ENCODE measurements at regions not wholly inside any gene's neighbourhood (a gene's known extent, or its start where the extent isn't known, plus 50 kb on each side); places are given as distances from the start of the nearest gene placed in this dataset.

DNA sequence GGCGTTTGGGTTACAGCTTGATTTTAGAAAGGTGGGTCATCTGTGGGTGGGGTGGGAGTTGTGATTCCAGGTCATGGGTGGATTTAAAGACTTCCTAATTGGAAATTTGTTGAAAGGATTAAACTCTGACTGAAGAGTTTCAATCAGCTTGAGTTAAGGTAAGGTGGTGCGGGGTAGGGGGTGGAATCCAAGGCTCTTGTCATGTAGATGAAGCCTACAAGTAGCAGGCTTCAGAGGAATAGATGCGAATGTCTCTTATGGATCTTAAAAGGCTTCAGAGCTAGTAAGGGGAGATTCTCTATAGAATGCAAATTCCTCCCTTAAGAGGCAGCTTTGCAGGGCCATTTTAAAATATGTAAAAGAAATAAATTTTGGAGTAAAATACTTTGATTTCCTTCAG is 645.3 kb downstream of the FRK start (continued):
- TF ChIP-seq, protein P1, sequence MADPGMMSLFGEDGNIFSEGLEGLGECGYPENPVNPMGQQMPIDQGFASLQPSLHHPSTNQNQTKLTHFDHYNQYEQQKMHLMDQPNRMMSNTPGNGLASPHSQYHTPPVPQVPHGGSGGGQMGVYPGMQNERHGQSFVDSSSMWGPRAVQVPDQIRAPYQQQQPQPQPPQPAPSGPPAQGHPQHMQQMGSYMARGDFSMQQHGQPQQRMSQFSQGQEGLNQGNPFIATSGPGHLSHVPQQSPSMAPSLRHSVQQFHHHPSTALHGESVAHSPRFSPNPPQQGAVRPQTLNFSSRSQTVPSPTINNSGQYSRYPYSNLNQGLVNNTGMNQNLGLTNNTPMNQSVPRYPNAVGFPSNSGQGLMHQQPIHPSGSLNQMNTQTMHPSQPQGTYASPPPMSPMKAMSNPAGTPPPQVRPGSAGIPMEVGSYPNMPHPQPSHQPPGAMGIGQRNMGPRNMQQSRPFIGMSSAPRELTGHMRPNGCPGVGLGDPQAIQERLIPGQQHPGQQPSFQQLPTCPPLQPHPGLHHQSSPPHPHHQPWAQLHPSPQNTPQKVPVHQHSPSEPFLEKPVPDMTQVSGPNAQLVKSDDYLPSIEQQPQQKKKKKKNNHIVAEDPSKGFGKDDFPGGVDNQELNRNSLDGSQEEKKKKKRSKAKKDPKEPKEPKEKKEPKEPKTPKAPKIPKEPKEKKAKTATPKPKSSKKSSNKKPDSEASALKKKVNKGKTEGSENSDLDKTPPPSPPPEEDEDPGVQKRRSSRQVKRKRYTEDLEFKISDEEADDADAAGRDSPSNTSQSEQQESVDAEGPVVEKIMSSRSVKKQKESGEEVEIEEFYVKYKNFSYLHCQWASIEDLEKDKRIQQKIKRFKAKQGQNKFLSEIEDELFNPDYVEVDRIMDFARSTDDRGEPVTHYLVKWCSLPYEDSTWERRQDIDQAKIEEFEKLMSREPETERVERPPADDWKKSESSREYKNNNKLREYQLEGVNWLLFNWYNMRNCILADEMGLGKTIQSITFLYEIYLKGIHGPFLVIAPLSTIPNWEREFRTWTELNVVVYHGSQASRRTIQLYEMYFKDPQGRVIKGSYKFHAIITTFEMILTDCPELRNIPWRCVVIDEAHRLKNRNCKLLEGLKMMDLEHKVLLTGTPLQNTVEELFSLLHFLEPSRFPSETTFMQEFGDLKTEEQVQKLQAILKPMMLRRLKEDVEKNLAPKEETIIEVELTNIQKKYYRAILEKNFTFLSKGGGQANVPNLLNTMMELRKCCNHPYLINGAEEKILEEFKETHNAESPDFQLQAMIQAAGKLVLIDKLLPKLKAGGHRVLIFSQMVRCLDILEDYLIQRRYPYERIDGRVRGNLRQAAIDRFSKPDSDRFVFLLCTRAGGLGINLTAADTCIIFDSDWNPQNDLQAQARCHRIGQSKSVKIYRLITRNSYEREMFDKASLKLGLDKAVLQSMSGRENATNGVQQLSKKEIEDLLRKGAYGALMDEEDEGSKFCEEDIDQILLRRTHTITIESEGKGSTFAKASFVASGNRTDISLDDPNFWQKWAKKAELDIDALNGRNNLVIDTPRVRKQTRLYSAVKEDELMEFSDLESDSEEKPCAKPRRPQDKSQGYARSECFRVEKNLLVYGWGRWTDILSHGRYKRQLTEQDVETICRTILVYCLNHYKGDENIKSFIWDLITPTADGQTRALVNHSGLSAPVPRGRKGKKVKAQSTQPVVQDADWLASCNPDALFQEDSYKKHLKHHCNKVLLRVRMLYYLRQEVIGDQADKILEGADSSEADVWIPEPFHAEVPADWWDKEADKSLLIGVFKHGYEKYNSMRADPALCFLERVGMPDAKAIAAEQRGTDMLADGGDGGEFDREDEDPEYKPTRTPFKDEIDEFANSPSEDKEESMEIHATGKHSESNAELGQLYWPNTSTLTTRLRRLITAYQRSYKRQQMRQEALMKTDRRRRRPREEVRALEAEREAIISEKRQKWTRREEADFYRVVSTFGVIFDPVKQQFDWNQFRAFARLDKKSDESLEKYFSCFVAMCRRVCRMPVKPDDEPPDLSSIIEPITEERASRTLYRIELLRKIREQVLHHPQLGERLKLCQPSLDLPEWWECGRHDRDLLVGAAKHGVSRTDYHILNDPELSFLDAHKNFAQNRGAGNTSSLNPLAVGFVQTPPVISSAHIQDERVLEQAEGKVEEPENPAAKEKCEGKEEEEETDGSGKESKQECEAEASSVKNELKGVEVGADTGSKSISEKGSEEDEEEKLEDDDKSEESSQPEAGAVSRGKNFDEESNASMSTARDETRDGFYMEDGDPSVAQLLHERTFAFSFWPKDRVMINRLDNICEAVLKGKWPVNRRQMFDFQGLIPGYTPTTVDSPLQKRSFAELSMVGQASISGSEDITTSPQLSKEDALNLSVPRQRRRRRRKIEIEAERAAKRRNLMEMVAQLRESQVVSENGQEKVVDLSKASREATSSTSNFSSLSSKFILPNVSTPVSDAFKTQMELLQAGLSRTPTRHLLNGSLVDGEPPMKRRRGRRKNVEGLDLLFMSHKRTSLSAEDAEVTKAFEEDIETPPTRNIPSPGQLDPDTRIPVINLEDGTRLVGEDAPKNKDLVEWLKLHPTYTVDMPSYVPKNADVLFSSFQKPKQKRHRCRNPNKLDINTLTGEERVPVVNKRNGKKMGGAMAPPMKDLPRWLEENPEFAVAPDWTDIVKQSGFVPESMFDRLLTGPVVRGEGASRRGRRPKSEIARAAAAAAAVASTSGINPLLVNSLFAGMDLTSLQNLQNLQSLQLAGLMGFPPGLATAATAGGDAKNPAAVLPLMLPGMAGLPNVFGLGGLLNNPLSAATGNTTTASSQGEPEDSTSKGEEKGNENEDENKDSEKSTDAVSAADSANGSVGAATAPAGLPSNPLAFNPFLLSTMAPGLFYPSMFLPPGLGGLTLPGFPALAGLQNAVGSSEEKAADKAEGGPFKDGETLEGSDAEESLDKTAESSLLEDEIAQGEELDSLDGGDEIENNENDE (IDR thresholded peaks at IDR 0.05; ENCODE audit: insufficient replicate concordance, low read length) = peak; percentile 69
- peak; percentile 25 for TF ChIP-seq NANOG (IDR thresholded peaks at IDR 0.05; ENCODE audit: insufficient read depth, low read depth, low read length, poor library complexity, severe bottlenecking)
- peak; percentile 48; the same call in 1 of the 2 replicates for TF ChIP-seq TEAD4 (IDR thresholded peaks at IDR 0.05; ENCODE audit: low read depth, low read length)
- no peak for TF ChIP-seq CTBP2 (IDR thresholded peaks at IDR 0.05; ENCODE audit: borderline replicate concordance, insufficient read depth, insufficient read length, low read length)
- TF ChIP-seq POU5F1 (IDR thresholded peaks at IDR 0.05; ENCODE audit: low read depth, low read length) = 0 out of 2 replicates have a peak, but pooled peaks have one; percentile 51
- no peak for TF ChIP-seq JUND (IDR thresholded peaks at IDR 0.05; ENCODE audit: low read length)
- TF ChIP-seq CBX5 (IDR thresholded peaks at IDR 0.05; ENCODE audit: low read depth, low read length) = no peak
- TF ChIP-seq POLR2AphosphoS5 (IDR thresholded peaks at IDR 0.05; ENCODE audit: low read depth, low read length) = no peak
- no peak for TF ChIP-seq CREB1 (IDR thresholded peaks at IDR 0.05)
- TF ChIP-seq ASH2L (IDR thresholded peaks at IDR 0.05; ENCODE audit: low read length) = peak; percentile 51
- TF ChIP-seq, protein P2, sequence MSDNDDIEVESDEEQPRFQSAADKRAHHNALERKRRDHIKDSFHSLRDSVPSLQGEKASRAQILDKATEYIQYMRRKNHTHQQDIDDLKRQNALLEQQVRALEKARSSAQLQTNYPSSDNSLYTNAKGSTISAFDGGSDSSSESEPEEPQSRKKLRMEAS (IDR thresholded peaks at IDR 0.05) = no peak
- no peak for TF ChIP-seq SP2 (IDR thresholded peaks at IDR 0.05; ENCODE audit: low read length)
- TF ChIP-seq TAF1 (IDR thresholded peaks at IDR 0.05; ENCODE audit: low read depth, low read length) = no peak
